GM19467 (cell line): ENCODE measurements at regions not wholly inside any gene's neighbourhood (a gene's known extent, or its start where the extent isn't known, plus 50 kb on each side); places are given as distances from the start of the nearest gene placed in this dataset.

Experiments
- ATAC-seq: cut with Tn5 transposase; IDR thresholded peaks from one replicate; pipeline ENCODE4 v1.9.1; 2021; ENCODE audit warnings: mild to moderate bottlenecking, moderate library complexity; ENCODE audit not compliant: unreplicated experiment

- ATAC-seq = no peak
Measured at GRCh38 chr11:32003335-32003734, 87.5 kb upstream of the RCN1 start.

GRCh38 chr11:32002311-32002710 lies 88.6 kb upstream of the RCN1 start:
- no peak for ATAC-seq

- ATAC-seq = no peak
Measured at GRCh38 chr11:31997955-31998354, 92.9 kb upstream of the RCN1 start.

- ATAC-seq = no peak
Measured at GRCh38 chr11:31996159-31996881, 94.6 kb upstream of the RCN1 start.

GRCh38 chr11:31995525-31996094 lies 95.3 kb upstream of the RCN1 start:
- peak; percentile 87 for ATAC-seq

GRCh38 chr11:31995032-31995431 lies 95.8 kb upstream of the RCN1 start:
- no peak for ATAC-seq

GRCh38 chr11:31987118-31988005 lies 103.5 kb upstream of the RCN1 start:
- no peak for ATAC-seq

- no peak for ATAC-seq
Measured at GRCh38 chr11:31986201-31986889, 104.5 kb upstream of the RCN1 start.

- ATAC-seq = no peak
Measured at GRCh38 chr11:31981457-31981856, 109.4 kb upstream of the RCN1 start.

- no peak for ATAC-seq
Measured at GRCh38 chr11:31977343-31977742, 113.5 kb upstream of the RCN1 start.

- no peak for ATAC-seq
Measured at GRCh38 chr11:31974366-31975136, 116.3 kb upstream of the RCN1 start.

GRCh38 chr11:31973172-31973571 lies 117.7 kb upstream of the RCN1 start:
- no peak for ATAC-seq

GRCh38 chr11:31972623-31973022 lies 118.3 kb upstream of the RCN1 start:
- no peak for ATAC-seq

GRCh38 chr11:31969359-31969702 lies 121.5 kb upstream of the RCN1 start:
- no peak for ATAC-seq

- no peak for ATAC-seq
Measured at GRCh38 chr11:31968461-31969358, 122.2 kb upstream of the RCN1 start.

GRCh38 chr11:31967404-31968130 lies 123.3 kb upstream of the RCN1 start:
- ATAC-seq = no peak

- ATAC-seq = no peak
Measured at GRCh38 chr11:31966846-31967245, 124.0 kb upstream of the RCN1 start.

- ATAC-seq = no peak
Measured at GRCh38 chr11:31964181-31964580, 126.7 kb upstream of the RCN1 start.

GRCh38 chr11:31960126-31960525 lies 130.7 kb upstream of the RCN1 start:
- ATAC-seq = no peak
